ENCODE measurements at regions not wholly inside any gene's neighbourhood (a gene's known extent, or its start where the extent isn't known, plus 50 kb on each side); places are given as distances from the start of the nearest gene placed in this dataset.

GRCh38 chr13:74084375-74084935, 49.7 kb downstream of the KLF12 start:
- TF ChIP-seq CTCF (IDR thresholded peaks at IDR 0.05) (no peak), POLR2A (IDR thresholded peaks at IDR 0.05) (no peak)

All from body of pancreas (tissue), 4 donors.